ENCODE measurements at regions not wholly inside any gene's neighbourhood (a gene's known extent, or its start where the extent isn't known, plus 50 kb on each side); places are given as distances from the start of the nearest gene placed in this dataset.

GRCh38 chr16:65212240-65212639 is 90.4 kb upstream of the CDH11 start:
- Histone ChIP-seq H4K20me1 (ENCODE audit: insufficient read depth, low read length) (no peaks in the 10 kb centered on the region), H3K4me2 (ENCODE audit: low read depth, low read length) (no peak overlapping the region), H3K79me2 (ENCODE audit: insufficient read depth, low read length) (no peaks in the 10 kb centered on the region), H3K4me3 (replicated peaks in 1 of 3; ENCODE audit: insufficient read depth in 1 of 3, low read depth in 2 of 3, low read length in 3 of 3) (no peak overlapping the region), H3K36me3 (replicated peaks in 1 of 2; ENCODE audit: control insufficient read depth in 1 of 2, insufficient read depth in 2 of 2, low read length in 2 of 2) (no peaks in the 10 kb centered on the region), H3K9ac (ENCODE audit: insufficient read depth, low read depth, low read length) (no peak overlapping the region), H3K4me1 (ENCODE audit: insufficient read depth, low read length) (no peaks in the 10 kb centered on the region), H3K27ac (ENCODE audit: extremely low read length, insufficient read depth, low read length) (no peak overlapping the region), H2AFZ (ENCODE audit: low read length) (no peak overlapping the region), H3K27me3 (ENCODE audit: control insufficient read depth in 1 of 2, insufficient read depth in 2 of 2, low read length in 2 of 2) (no peaks in the 10 kb centered on the region), H3K9me3 (ENCODE audit: low read length) (0 out of 2 replicates have a peak, but pooled peaks cover 7% of the 10 kb centered on the region)
- WGBS (ENCODE audit: low lambda C conversion rate), result 10% methylated on average over 6 of the region's 6 CpGs
- ChIA-PET POLR2A (no interaction called here), CTCF (ENCODE audit: low intra/inter-chr PET ratio, low total read pairs) (no interaction called here)
- in situ Hi-C loops (cut with HindIII; ENCODE audit: extremely low pct_ligation_motif_present, low pct_unique_long_range_greater_than_20kb) (no loop called here), intact Hi-C loops (cut with micrococcal nuclease; ENCODE audit: unreplicated experiment) (no loop called here)
- TF ChIP-seq ZFP1 (CRISPR knock-in tag; IDR thresholded peaks at IDR 0.05) (no peak), FOXO4 (CRISPR knock-in tag; conservative IDR thresholded peaks at IDR 0.05) (no peak), SETDB1 (CRISPR knock-in tag; IDR thresholded peaks at IDR 0.05; ENCODE audit: borderline replicate concordance) (no peak)
- ATAC-seq, result no peak
- BruUV-seq (replicated peaks), result no TSS peak
- DNase-seq (ENCODE audit: low spot score), result no peak
- no peak for FAIRE-seq

GRCh38 chr16:65202461-65202860 is 80.6 kb upstream of the CDH11 start:
- POLR2A ChIA-PET, result no interaction called here
- no peak for TF ChIP-seq FOXA1 (IDR thresholded peaks at IDR 0.05)
- no peak for TF ChIP-seq FOXA1 (CRISPR knock-in tag; IDR thresholded peaks at IDR 0.05)
- no peak for TF ChIP-seq ZBTB39 (CRISPR knock-in tag; IDR thresholded peaks at IDR 0.05)
- TF ChIP-seq SNAPC2 (CRISPR knock-in tag; IDR thresholded peaks at IDR 0.05), result no peak
- no peak for TF ChIP-seq GATAD2A (CRISPR knock-in tag; IDR thresholded peaks at IDR 0.05)
- no peak for TF ChIP-seq KDM5B (CRISPR knock-in tag; IDR thresholded peaks at IDR 0.05; ENCODE audit: borderline replicate concordance)
- TF ChIP-seq POGK (CRISPR knock-in tag; conservative IDR thresholded peaks at IDR 0.05), result no peak
- no peak for TF ChIP-seq ZNF724P (CRISPR knock-in tag; IDR thresholded peaks at IDR 0.05; ENCODE audit: borderline replicate concordance)
- TF ChIP-seq GMEB2 (CRISPR knock-in tag; IDR thresholded peaks at IDR 0.05; ENCODE audit: low read depth), result no peak
- no peak for TF ChIP-seq ZBTB7A (CRISPR knock-in tag; IDR thresholded peaks at IDR 0.05)
- no peak for TF ChIP-seq ZNF577 (CRISPR knock-in tag; IDR thresholded peaks at IDR 0.05; ENCODE audit: borderline replicate concordance, low read depth)

More at GRCh38 chr16:65202461-65202860, 80.6 kb upstream of the CDH11 start:
- Histone ChIP-seq H3K4me1 (ENCODE audit: insufficient read depth, low read length) (no peaks in the 10 kb centered on the region), H3K9ac (ENCODE audit: insufficient read depth, low read depth, low read length) (no peak overlapping the region), H3K4me3 (replicated peaks in 1 of 3; ENCODE audit: insufficient read depth in 1 of 3, low read depth in 2 of 3, low read length in 3 of 3) (no peak overlapping the region), H2AFZ (ENCODE audit: low read length) (no peak overlapping the region), H3K79me2 (ENCODE audit: insufficient read depth, low read length) (no peaks in the 10 kb centered on the region), H3K27ac (ENCODE audit: extremely low read length, insufficient read depth, low read length) (no peak overlapping the region), H4K20me1 (ENCODE audit: insufficient read depth, low read length) (no peaks in the 10 kb centered on the region), H3K27me3 (ENCODE audit: control insufficient read depth in 1 of 2, insufficient read depth in 2 of 2, low read length in 2 of 2) (no peaks in the 10 kb centered on the region), H3K4me2 (ENCODE audit: low read depth, low read length) (no peak overlapping the region), H3K36me3 (replicated peaks in 1 of 2; ENCODE audit: control insufficient read depth in 1 of 2, insufficient read depth in 2 of 2, low read length in 2 of 2) (no peaks in the 10 kb centered on the region), H3K9me3 (ENCODE audit: low read length) (peaks cover 39% of the 10 kb centered on the region; the same call in 1 of the 2 replicates)
- no TSS peak for BruUV-seq (replicated peaks)
- DNase-seq (ENCODE audit: low spot score) (no peak), ATAC-seq (no peak), FAIRE-seq (no peak)
- in situ Hi-C loops (cut with HindIII; ENCODE audit: extremely low pct_ligation_motif_present, low pct_unique_long_range_greater_than_20kb), result no loop called here
- CTCF ChIA-PET (ENCODE audit: low intra/inter-chr PET ratio, low total read pairs), result no interaction called here
- WGBS (ENCODE audit: low lambda C conversion rate), result 29% methylated on average over 1 of the region's 1 CpG
- intact Hi-C loops (cut with micrococcal nuclease; ENCODE audit: unreplicated experiment), result no loop called here
